Frontal cortex (tissue), 3 donors: ENCODE measurements at regions not wholly inside any gene's neighbourhood (a gene's known extent, or its start where the extent isn't known, plus 50 kb on each side); places are given as distances from the start of the nearest gene placed in this dataset.

ENCODE experiments used
- DNase-seq, 2 donors: peaks; one replicate each; pipeline ENCODE4 v3.0.0; 2012; ENCODE audit warnings: low spot score in 2 of 2
- FAIRE-seq: peaks from 2 replicates; lab custom pipeline; 2012; peaks lifted over from hg19 to GRCh38; lab: Jason Lieb, UNC
- donor health status: control.
- donor health status: control.
- donor health status: control.

- DNase-seq (no peak), FAIRE-seq (no peak)
Measured at GRCh38 chr10:36349445-36350078, 707.5 kb upstream of the FZD8 start.

- no peak for FAIRE-seq
Measured at GRCh38 chr10:36345807-36346206, 703.7 kb upstream of the FZD8 start.

GRCh38 chr10:36345175-36345533 is 703.1 kb upstream of the FZD8 start:
- no peak for DNase-seq

More at GRCh38 chr10:36345807-36346206, 703.7 kb upstream of the FZD8 start:
- DNase-seq: no peak

GRCh38 chr10:36344240-36345174 is 702.4 kb upstream of the FZD8 start:
- DNase-seq: no peak
- FAIRE-seq: no peak

More at GRCh38 chr10:36345175-36345533, 703.1 kb upstream of the FZD8 start:
- no peak for FAIRE-seq

- FAIRE-seq: no peak
- no peak for DNase-seq
Measured at GRCh38 chr10:36342781-36343180, 700.7 kb upstream of the FZD8 start.

- FAIRE-seq (no peak), DNase-seq (no peak)
Measured at GRCh38 chr10:36341471-36341870, 699.4 kb upstream of the FZD8 start.

GRCh38 chr10:36336315-36336714 is 694.2 kb upstream of the FZD8 start:
- FAIRE-seq (no peak), DNase-seq (no peak)

- FAIRE-seq (no peak), DNase-seq (no peak)
Measured at GRCh38 chr10:36333446-36333845, 691.4 kb upstream of the FZD8 start.

- no peak for DNase-seq
- no peak for FAIRE-seq
Measured at GRCh38 chr10:36332926-36333325, 690.8 kb upstream of the FZD8 start.

- FAIRE-seq (no peak), DNase-seq (no peak)
Measured at GRCh38 chr10:36331121-36331520, 689.0 kb upstream of the FZD8 start.

- DNase-seq (no peak), FAIRE-seq (no peak)
Measured at GRCh38 chr10:36325815-36326214, 683.7 kb upstream of the FZD8 start.

- FAIRE-seq: no peak
- DNase-seq: no peak
Measured at GRCh38 chr10:36324831-36325230, 682.7 kb upstream of the FZD8 start.

GRCh38 chr10:36313142-36313541 is 671.0 kb upstream of the FZD8 start:
- FAIRE-seq (no peak), DNase-seq (no peak)

- DNase-seq: no peak
- FAIRE-seq: no peak
Measured at GRCh38 chr10:36303896-36304295, 661.8 kb upstream of the FZD8 start.

GRCh38 chr10:36302086-36302485 is 660.0 kb upstream of the FZD8 start:
- DNase-seq (no peak), FAIRE-seq (no peak)

GRCh38 chr10:36301539-36301938 is 659.4 kb upstream of the FZD8 start:
- peak; percentile 23 for FAIRE-seq
- DNase-seq: no peak

GRCh38 chr10:36301139-36301538 is 659.0 kb upstream of the FZD8 start:
- DNase-seq (no peak), FAIRE-seq (no peak)

- FAIRE-seq: no peak
- DNase-seq: no peak
Measured at GRCh38 chr10:36283827-36284226, 641.7 kb upstream of the FZD8 start.

- no peak for FAIRE-seq
- no peak for DNase-seq
Measured at GRCh38 chr10:36281831-36282331, 639.8 kb upstream of the FZD8 start.

- FAIRE-seq: no peak
Measured at GRCh38 chr10:36280890-36281499, 638.9 kb upstream of the FZD8 start.

GRCh38 chr10:36280321-36280741 is 638.2 kb upstream of the FZD8 start:
- FAIRE-seq (no peak), DNase-seq (no peak)

More at GRCh38 chr10:36280890-36281499, 638.9 kb upstream of the FZD8 start:
- DNase-seq: no peak
